Kidney (tissue), 13 donors: ENCODE measurements at regions not wholly inside any gene's neighbourhood (a gene's known extent, or its start where the extent isn't known, plus 50 kb on each side); places are given as distances from the start of the nearest gene placed in this dataset.

ENCODE experiments used
- DNase-seq, 5 donors: peaks; one replicate each; pipeline ENCODE4 v3.0.0-alpha.2; 2013 to 2020
- FAIRE-seq: peaks from 2 replicates; lab custom pipeline; 2012; peaks lifted over from hg19 to GRCh38; lab: Jason Lieb, UNC
- H3K27ac ChIP-seq, 2 donors: one replicate each; pipeline ENCODE4 v1.7.0; 2013; ENCODE audit warnings: low read depth in 2 of 2, low read length in 2 of 2, inconsistent platforms in 1 of 2
- H3K27me3 ChIP-seq: one replicate; pipeline ENCODE4 v1.7.1; 2013; ENCODE audit warnings: low read length, inconsistent platforms; ENCODE audit not compliant: control insufficient read depth, insufficient read depth
- H3K36me3 ChIP-seq, 3 donors: one replicate each; pipeline versions ENCODE4 v1.7.0 to v1.7.1; 2013; ENCODE audit warnings: low read length in 3 of 3, control low read depth in 1 of 3, inconsistent platforms in 1 of 3; ENCODE audit not compliant: insufficient read depth in 3 of 3, control insufficient read depth in 2 of 3
- H3K4me1 ChIP-seq, 3 donors: one replicate each; pipeline versions ENCODE4 v1.7.0 to v1.7.1; 2013; ENCODE audit warnings: low read length in 3 of 3, inconsistent platforms in 1 of 3, low read depth in 1 of 3; ENCODE audit not compliant: control insufficient read depth in 2 of 3, insufficient read depth in 2 of 3
- H3K4me3 ChIP-seq, 3 donors: one replicate each; pipeline versions ENCODE4 v1.7.0 to v1.8.1; 2013; ENCODE audit warnings: low read length in 3 of 3, control low read depth in 1 of 3, inconsistent platforms in 1 of 3
- H3K9ac ChIP-seq, 3 donors: one replicate each; pipeline versions ENCODE4 v1.7.0 to v1.7.1; 2013; ENCODE audit warnings: low read length in 3 of 3, control low read depth in 1 of 3, inconsistent platforms in 1 of 3
- H3K9me3 ChIP-seq, 3 donors: one replicate each; pipeline versions ENCODE4 v1.7.0 to v1.7.1; 2013; ENCODE audit warnings: low read length in 3 of 3, control low read depth in 1 of 3, inconsistent platforms in 1 of 3; ENCODE audit not compliant: control insufficient read depth in 2 of 3, insufficient read depth in 1 of 3
- CTCF ChIP-seq: IDR thresholded peaks from 3 replicates; pipeline ENCODE4 v1.5.1; 2012; ENCODE audit warnings: mild to moderate bottlenecking, moderate library complexity, borderline replicate concordance; ENCODE audit not compliant: insufficient read depth; ENCODE audit errors: extremely low read depth
- intact Hi-C: fragments of 100-400 bp; cut with DNase I; formaldehyde crosslinking; loops from one replicate; pipeline ENCODE4 v1.11.1; 2022
- donor health status: control.
- donor health status: control.
- donor health status: control.
- donor health status: control.
- donor health status: control.
- donor health status: DM: yes; HTN: yes; CAD: no.
- donor health status: Normal renal cell carcinoma (clear cell type).

- Histone ChIP-seq H3K9ac (no peak overlapping the region), H3K27me3 (no peaks in the 10 kb centered on the region), H3K9me3 (no peaks in the 10 kb centered on the region), H3K4me3 (no peak overlapping the region), H3K27ac (no peak overlapping the region), H3K36me3 (no peaks in the 10 kb centered on the region), H3K4me1 (peaks cover 0 to 8% (median 8%) of the 10 kb centered on the region in 3 donors)
- no peak for FAIRE-seq
- no peak for DNase-seq
- intact Hi-C loops: no loop called here
- TF ChIP-seq CTCF: no peak
These were observed 107.0 kb upstream of the ZMIZ1 start for GRCh38 chr10:78961760-78962159.

- intact Hi-C loops: no loop called here
- no peaks in the 10 kb centered on the region for H3K36me3 ChIP-seq
- H3K9me3 ChIP-seq: no peaks in the 10 kb centered on the region
- FAIRE-seq: no peak
- no peaks in the 10 kb centered on the region for H3K27me3 ChIP-seq
- H3K9ac ChIP-seq: no peak overlapping the region
- no peak overlapping the region for H3K27ac ChIP-seq
- no peak overlapping the region for H3K4me3 ChIP-seq
- DNase-seq: peak in 1 of 5 donors; percentile 14
- H3K4me1 ChIP-seq: peaks cover 0 to 8% (median 8%) of the 10 kb centered on the region in 3 donors
- no peak for TF ChIP-seq CTCF
These were observed 105.4 kb upstream of the ZMIZ1 start for GRCh38 chr10:78963074-78964034.

GRCh38 chr10:78964274-78964951 is 104.4 kb upstream of the ZMIZ1 start:
- no peak overlapping the region for H3K9ac ChIP-seq
- no peak overlapping the region for H3K4me3 ChIP-seq
- TF ChIP-seq CTCF: no peak
- peaks cover 0 to 8% (median 8%) of the 10 kb centered on the region in 3 donors for H3K4me1 ChIP-seq
- intact Hi-C loops: no loop called here
- peak overlapping the region; percentile 7 to 65 for H3K27ac ChIP-seq
- DNase-seq (no peak), FAIRE-seq (no peak)
- H3K9me3 ChIP-seq: no peaks in the 10 kb centered on the region
- H3K36me3 ChIP-seq: no peaks in the 10 kb centered on the region
- no peaks in the 10 kb centered on the region for H3K27me3 ChIP-seq
